ENCODE measurements at regions not wholly inside any gene's neighbourhood (a gene's known extent, or its start where the extent isn't known, plus 50 kb on each side); places are given as distances from the start of the nearest gene placed in this dataset.
"Not testable (repeated sequence)": the region's sequence is repeated elsewhere in the genome, so short reads cannot be mapped to it uniquely, and the experiment has no call there.

- no peak for DNase-seq
Measured at GRCh38 chr4:29052266-29052665, 1667.9 kb upstream of the PCDH7 start.

GRCh38 chr4:29058531-29058930 lies 1661.6 kb upstream of the PCDH7 start:
- no peak for DNase-seq

- no peak for DNase-seq
Measured at GRCh38 chr4:29066861-29067260, 1653.3 kb upstream of the PCDH7 start.

- DNase-seq: no peak
Measured at GRCh38 chr4:29073571-29073970, 1646.6 kb upstream of the PCDH7 start.

- no peak for DNase-seq
Measured at GRCh38 chr4:29075366-29075765, 1644.8 kb upstream of the PCDH7 start.

- DNase-seq: no peak
Measured at GRCh38 chr4:29079260-29079659, 1640.9 kb upstream of the PCDH7 start.

GRCh38 chr4:29081234-29081955 lies 1638.8 kb upstream of the PCDH7 start:
- DNase-seq: no peak

GRCh38 chr4:29082684-29083083 lies 1637.5 kb upstream of the PCDH7 start:
- no peak for DNase-seq

- DNase-seq: no peak
Measured at GRCh38 chr4:29085748-29086147, 1634.4 kb upstream of the PCDH7 start.

GRCh38 chr4:29104694-29105093 lies 1615.5 kb upstream of the PCDH7 start:
- no peak for DNase-seq

GRCh38 chr4:29113960-29114359 lies 1606.2 kb upstream of the PCDH7 start:
- DNase-seq: no peak

GRCh38 chr4:29117231-29117722 lies 1602.9 kb upstream of the PCDH7 start:
- DNase-seq: not testable (repeated sequence)

GRCh38 chr4:29121586-29121985 lies 1598.6 kb upstream of the PCDH7 start:
- no peak for DNase-seq

GRCh38 chr4:29128810-29129209 lies 1591.4 kb upstream of the PCDH7 start:
- DNase-seq: no peak

GRCh38 chr4:29131304-29131703 lies 1588.9 kb upstream of the PCDH7 start:
- DNase-seq: no peak

- no peak for DNase-seq
Measured at GRCh38 chr4:29142708-29143107, 1577.5 kb upstream of the PCDH7 start.

GRCh38 chr4:29151584-29151983 lies 1568.6 kb upstream of the PCDH7 start:
- DNase-seq: no peak

- DNase-seq: no peak
Measured at GRCh38 chr4:29153642-29154041, 1566.5 kb upstream of the PCDH7 start.

- DNase-seq: no peak
Measured at GRCh38 chr4:29175291-29175690, 1544.9 kb upstream of the PCDH7 start.

- DNase-seq: no peak
Measured at GRCh38 chr4:29199025-29199424, 1521.1 kb upstream of the PCDH7 start.

- DNase-seq: no peak
Measured at GRCh38 chr4:29199485-29199884, 1520.7 kb upstream of the PCDH7 start.

- DNase-seq: no peak
Measured at GRCh38 chr4:29213020-29213419, 1507.1 kb upstream of the PCDH7 start.

- DNase-seq: no peak
Measured at GRCh38 chr4:29220761-29221160, 1499.4 kb upstream of the PCDH7 start.

GRCh38 chr4:29224911-29225310 lies 1495.3 kb upstream of the PCDH7 start:
- DNase-seq: no peak

- DNase-seq: no peak
Measured at GRCh38 chr4:29240641-29241040, 1479.5 kb upstream of the PCDH7 start.
